ENCODE measurements at regions not wholly inside any gene's neighbourhood (a gene's known extent, or its start where the extent isn't known, plus 50 kb on each side); places are given as distances from the start of the nearest gene placed in this dataset.

GRCh38 chr6:8672882-8673281 is 237.5 kb upstream of the SLC35B3 start:
- DNase-seq, result no peak

GRCh38 chr6:8670792-8671191 is 235.4 kb upstream of the SLC35B3 start:
- no peak for DNase-seq

GRCh38 chr6:8664700-8665099 is 229.4 kb upstream of the SLC35B3 start:
- DNase-seq, result no peak

GRCh38 chr6:8664070-8664469 is 228.7 kb upstream of the SLC35B3 start:
- no peak for DNase-seq

GRCh38 chr6:8659404-8660189 is 224.3 kb upstream of the SLC35B3 start:
- no peak for DNase-seq

- DNase-seq, result no peak
These were observed 223.1 kb upstream of the SLC35B3 start for GRCh38 chr6:8658416-8658815.

- DNase-seq, result no peak
These were observed 222.2 kb upstream of the SLC35B3 start for GRCh38 chr6:8657522-8657921.

GRCh38 chr6:8655670-8656454 is 220.5 kb upstream of the SLC35B3 start:
- no peak for DNase-seq

GRCh38 chr6:8652710-8653109 is 217.4 kb upstream of the SLC35B3 start:
- no peak for DNase-seq

GRCh38 chr6:8651998-8652397 is 216.7 kb upstream of the SLC35B3 start:
- no peak for DNase-seq

- no peak for DNase-seq
These were observed 209.9 kb upstream of the SLC35B3 start for GRCh38 chr6:8645212-8645611.

GRCh38 chr6:8644306-8644705 is 209.0 kb upstream of the SLC35B3 start:
- no peak for DNase-seq

- DNase-seq, result no peak
These were observed 207.5 kb upstream of the SLC35B3 start for GRCh38 chr6:8642854-8643253.

GRCh38 chr6:8642131-8642530 is 206.8 kb upstream of the SLC35B3 start:
- no peak for DNase-seq

GRCh38 chr6:8639928-8640649 is 204.7 kb upstream of the SLC35B3 start:
- DNase-seq, result no peak

- DNase-seq, result no peak
These were observed 202.7 kb upstream of the SLC35B3 start for GRCh38 chr6:8637896-8638597.

GRCh38 chr6:8633762-8634161 is 198.4 kb upstream of the SLC35B3 start:
- DNase-seq, result no peak

- no peak for DNase-seq
These were observed 193.4 kb upstream of the SLC35B3 start for GRCh38 chr6:8628736-8629135.

- no peak for DNase-seq
These were observed 192.7 kb upstream of the SLC35B3 start for GRCh38 chr6:8628063-8628462.

GRCh38 chr6:8627085-8627861 is 191.9 kb upstream of the SLC35B3 start:
- no peak for DNase-seq

- no peak for DNase-seq
These were observed 189.3 kb upstream of the SLC35B3 start for GRCh38 chr6:8624665-8625064.

- no peak for DNase-seq
These were observed 188.1 kb upstream of the SLC35B3 start for GRCh38 chr6:8623441-8623840.
